Raji (cell line): ENCODE measurements at regions not wholly inside any gene's neighbourhood (a gene's known extent, or its start where the extent isn't known, plus 50 kb on each side); places are given as distances from the start of the nearest gene placed in this dataset.

Experiments used
- POLR2A ChIP-seq: IDR thresholded peaks from 2 replicates; pipeline ENCODE4 v1.6.1; 2011; ENCODE audit warnings: low read depth, low read length, control low read depth; ENCODE audit not compliant: insufficient read depth

- TF ChIP-seq POLR2A = no peak
These were observed 163.8 kb upstream of the NPVF start for GRCh38 chr7:25391961-25392587.

- TF ChIP-seq POLR2A = no peak
These were observed 164.5 kb upstream of the NPVF start for GRCh38 chr7:25392588-25393338.

DNA sequence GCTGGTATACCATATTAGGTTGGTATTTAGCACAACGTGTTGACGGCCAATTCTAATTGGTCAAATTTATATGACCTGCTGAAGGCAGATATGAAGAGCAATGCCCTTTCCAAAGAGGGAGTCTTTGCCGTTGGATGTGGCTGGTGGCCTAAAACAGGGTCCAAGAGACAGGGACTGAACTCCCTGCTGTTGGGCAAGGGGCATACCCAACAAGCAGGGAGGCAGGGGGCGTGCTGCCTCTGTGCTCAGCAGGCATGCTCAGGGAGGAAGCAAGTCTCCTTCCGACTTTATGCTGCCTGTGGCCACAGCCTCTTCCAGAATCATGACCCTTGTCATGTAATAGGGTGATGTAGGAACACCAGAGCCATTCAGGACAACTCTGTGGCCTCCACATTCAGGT is 167.7 kb upstream of the NPVF start:
- no peak for TF ChIP-seq POLR2A

DNA sequence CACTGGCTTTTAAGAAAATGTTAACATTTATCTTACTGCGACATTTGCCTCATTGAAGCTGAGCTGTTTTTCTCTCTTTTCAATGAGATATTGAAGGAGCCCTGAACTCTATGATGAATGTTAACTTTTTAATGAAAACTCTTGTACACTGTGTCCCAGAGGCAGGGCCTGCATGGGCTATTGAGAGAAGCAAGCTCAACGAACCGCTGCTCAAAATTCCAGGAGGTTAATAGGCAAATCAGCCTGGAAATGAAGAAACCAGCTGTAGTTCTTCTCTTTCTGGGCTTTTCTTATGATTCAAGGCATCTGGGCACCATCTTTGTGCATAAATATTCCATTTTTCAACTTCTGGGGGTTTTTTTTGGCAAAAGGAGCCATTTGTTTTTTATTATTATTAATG is 168.4 kb upstream of the NPVF start:
- no peak for TF ChIP-seq POLR2A

- TF ChIP-seq POLR2A = no peak
These were observed 170.1 kb upstream of the NPVF start for GRCh38 chr7:25398418-25398817.

DNA sequence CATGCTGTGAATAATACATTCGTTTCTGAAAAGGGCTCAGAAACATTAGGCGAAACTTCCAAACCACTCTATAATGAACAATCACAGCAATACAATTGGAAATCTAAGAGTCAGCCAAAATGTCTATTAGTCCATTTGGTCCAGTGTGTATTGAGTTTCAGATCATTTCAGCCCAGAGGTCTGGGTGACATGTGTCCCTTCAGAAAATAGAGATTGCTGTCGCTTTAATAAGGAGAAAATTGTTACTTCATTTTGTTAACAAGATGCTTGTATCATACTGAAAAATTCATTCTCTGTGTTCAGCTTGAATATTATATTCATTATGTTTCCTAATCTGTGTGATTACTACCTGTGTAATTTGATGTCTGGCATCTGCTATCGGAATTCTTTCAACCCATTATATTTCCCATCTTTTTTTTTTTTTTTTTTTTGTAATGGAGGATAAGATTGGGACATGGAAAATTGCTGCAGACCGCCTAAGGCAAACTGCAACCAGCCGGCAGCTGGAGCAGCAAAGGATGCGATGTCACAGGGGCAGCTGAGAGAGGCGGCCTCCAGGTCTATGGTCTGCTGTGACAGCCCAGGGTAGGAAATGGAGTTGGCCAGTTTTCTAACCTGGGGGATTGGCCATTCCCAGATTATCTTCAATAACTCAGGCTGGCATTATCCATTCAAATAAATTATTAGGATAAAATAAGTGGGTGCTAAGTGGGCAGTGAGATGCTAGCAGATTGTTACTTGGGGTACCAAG is 170.9 kb upstream of the NPVF start:
- no peak for TF ChIP-seq POLR2A

- TF ChIP-seq POLR2A = no peak
These were observed 174.2 kb upstream of the NPVF start for GRCh38 chr7:25402532-25402931.

- no peak for TF ChIP-seq POLR2A
These were observed 177.4 kb upstream of the NPVF start for GRCh38 chr7:25405736-25406135.

DNA sequence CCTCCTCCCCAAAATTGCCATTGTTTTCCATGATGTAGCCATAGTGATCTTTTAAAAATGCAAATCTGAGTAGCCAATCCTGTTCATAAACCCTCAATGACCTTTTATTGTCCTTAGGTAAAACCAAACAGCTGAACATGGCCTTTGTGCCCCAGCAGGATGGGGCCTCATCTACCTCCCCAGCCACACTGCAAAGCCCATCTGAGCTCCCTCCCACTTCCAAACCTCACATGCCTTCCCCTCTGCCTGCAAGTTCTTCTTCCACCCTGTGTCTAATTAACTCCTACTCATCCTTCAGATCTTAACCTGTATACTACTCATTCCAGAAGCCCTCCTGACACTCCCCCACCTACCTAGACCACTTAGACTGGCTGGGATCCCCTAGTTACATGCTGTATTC is 178.8 kb upstream of the NPVF start:
- TF ChIP-seq POLR2A = no peak

DNA sequence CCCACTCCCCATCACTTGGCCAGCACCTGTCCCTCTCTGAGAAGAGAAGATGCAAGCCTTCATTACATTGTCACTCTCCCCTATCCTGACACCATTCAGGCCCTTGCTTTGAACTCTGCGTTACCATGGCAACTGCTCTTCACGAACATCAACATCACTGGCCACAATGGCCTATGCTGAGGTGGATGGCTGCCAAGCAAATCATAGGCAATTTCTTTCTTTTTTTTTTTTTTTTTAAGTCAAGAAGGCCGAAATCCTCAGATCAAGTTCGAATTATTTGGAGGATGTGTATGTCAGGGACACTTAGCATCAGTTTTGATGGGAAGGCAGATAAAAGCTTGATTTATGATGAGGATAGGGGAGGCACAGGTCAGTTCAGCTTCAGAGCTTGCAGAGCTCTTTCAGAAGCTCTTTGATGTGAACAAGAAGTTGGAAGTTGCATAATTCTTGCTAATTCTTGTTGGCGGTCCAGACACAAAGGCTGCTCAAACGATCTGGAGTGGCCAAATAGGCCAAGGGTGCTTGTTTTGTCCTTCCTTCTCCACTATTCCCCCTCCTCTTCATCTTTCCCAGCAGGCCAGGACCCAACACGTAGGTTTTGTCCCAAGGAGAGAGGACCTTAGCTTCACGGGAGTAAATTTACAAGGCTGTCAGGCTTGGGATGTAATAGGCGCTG is 179.9 kb upstream of the NPVF start:
- TF ChIP-seq POLR2A = no peak

- no peak for TF ChIP-seq POLR2A
These were observed 180.6 kb upstream of the NPVF start for GRCh38 chr7:25408876-25409275.

DNA sequence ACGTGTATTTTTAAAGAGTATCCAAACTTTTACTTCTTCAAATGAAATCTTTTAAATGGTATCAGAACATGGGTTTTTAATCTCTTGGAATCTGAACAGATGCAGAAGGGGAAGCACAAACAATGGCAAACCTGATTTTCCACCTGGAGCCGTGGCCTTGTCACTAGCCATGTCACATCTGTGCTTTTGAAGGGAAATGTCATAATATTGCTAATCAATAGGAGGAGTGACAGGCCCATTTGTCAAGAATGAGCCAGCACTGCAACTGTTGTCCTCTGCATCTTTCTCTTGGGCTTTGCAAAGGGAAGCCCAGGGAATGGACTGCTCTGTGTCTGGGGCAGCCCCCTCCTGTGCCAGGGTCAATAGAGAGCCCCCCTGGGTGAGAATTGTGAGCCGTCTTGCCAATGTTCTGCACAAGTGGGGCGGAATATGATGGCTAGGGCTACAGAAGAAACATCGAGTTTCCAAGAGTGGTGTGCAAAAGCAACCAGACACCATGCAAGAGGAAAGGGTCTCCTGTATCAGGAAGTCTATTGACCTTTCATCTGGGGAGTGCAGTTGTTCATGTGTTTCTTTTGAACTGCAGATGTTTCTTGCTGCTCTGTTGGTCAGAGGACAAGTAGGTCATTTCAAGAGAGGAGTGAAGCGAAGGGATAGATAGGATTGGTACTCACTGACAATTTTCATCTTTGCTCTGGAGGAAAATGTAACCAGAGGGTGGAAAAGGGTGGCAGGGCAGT is 181.8 kb upstream of the NPVF start:
- TF ChIP-seq POLR2A = no peak

- no peak for TF ChIP-seq POLR2A
These were observed 192.5 kb upstream of the NPVF start for GRCh38 chr7:25420771-25421170.

GRCh38 chr7:25424113-25424512 is 195.8 kb upstream of the NPVF start:
- TF ChIP-seq POLR2A = no peak

DNA sequence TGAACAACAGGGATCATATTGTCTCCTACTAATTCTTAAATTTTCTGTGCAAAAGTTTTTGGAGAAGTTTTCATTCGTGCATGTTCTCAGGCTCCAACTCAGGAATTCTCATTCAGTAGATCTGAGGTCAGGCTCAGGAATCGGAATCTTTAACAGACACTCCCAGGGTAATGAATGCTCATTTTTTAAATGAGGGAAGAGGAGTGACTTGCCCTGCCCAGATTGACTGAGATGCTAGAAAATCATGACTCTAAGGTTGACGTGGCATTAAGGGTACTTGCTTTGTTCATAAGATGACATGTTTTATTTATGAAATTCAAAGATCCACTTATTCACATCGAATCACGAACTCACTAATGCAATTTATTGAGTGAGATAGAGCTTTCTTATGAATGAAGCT is 196.6 kb upstream of the NPVF start:
- TF ChIP-seq POLR2A = no peak
